OCI-LY3 (cell line): ENCODE measurements at regions not wholly inside any gene's neighbourhood (a gene's known extent, or its start where the extent isn't known, plus 50 kb on each side); places are given as distances from the start of the nearest gene placed in this dataset.
A peak's percentile ranks its signal among the peaks of the same experiment; 100 is the strongest.

Source experiments
- H2AFZ ChIP-seq: fragments of 200-600, 300-600 bp; shearing (Covaris generic); 2 replicates; pipeline ENCODE4 v1.6.0; 2014; ENCODE audit warnings: antibody characterized with exemption, low read depth, low read length
- H3K27ac ChIP-seq: fragments of 200-600, 300-600 bp; sonication (generic); 2 replicates; pipeline ENCODE4 v1.5.1; 2014; ENCODE audit warnings: mild to moderate bottlenecking, low read length, moderate library complexity, mixed read lengths
- H3K27me3 ChIP-seq: fragments of 200-600, 300-600 bp; sonication (generic); 2 replicates; pipeline ENCODE4 v1.6.1; 2014; ENCODE audit warnings: low read depth, low read length, mixed read lengths
- H3K36me3 ChIP-seq: fragments of 200-600, 300-600 bp; sonication (generic); replicated peaks from 2 replicates; pipeline ENCODE3; 2014; ENCODE audit warnings: low read depth, low read length, mixed read lengths
- H3K4me1 ChIP-seq: fragments of 300-600, 200-600 bp; sonication (generic); 2 replicates; pipeline ENCODE4 v1.6.1; 2014; ENCODE audit warnings: low read length, mixed read lengths
- H3K4me2 ChIP-seq: fragments of 200-600, 300-600 bp; sonication (generic); 2 replicates; pipeline ENCODE4 v1.6.1; 2014; ENCODE audit warnings: low read length, mixed read lengths
- H3K4me3 ChIP-seq: fragments of 300-600, 200-600 bp; sonication (generic); 2 replicates; pipeline ENCODE4 v1.5.1; 2014; ENCODE audit warnings: antibody characterized with exemption, mild to moderate bottlenecking, low read length, moderate library complexity
- H3K79me2 ChIP-seq: fragments of 300-600, 200-600 bp; shearing (Covaris generic); 2 replicates; pipeline ENCODE4 v1.6.1; 2014; ENCODE audit warnings: mild to moderate bottlenecking, low read length, mixed read lengths
- H3K9ac ChIP-seq: fragments of 300-600, 200-600 bp; shearing (Covaris generic); 2 replicates; pipeline ENCODE4 v1.6.0; 2014; ENCODE audit warnings: mild to moderate bottlenecking, low read length, moderate library complexity
- H3K9me3 ChIP-seq: fragments of 200-600, 300-600 bp; shearing (Covaris generic); 2 replicates; pipeline ENCODE4 v1.6.1; 2014; ENCODE audit warnings: low read length, mixed read lengths; ENCODE audit not compliant: insufficient read depth
- H4K20me1 ChIP-seq: fragments of 200-600, 300-600 bp; sonication (generic); 2 replicates; pipeline ENCODE4 v1.6.1; 2016; ENCODE audit warnings: low read length, mixed read lengths; ENCODE audit not compliant: insufficient read depth
- EZH2phosphoT487 ChIP-seq: fragments of 200-600 bp; shearing (Covaris generic); IDR thresholded peaks from 2 replicates; pipeline ENCODE4 v1.6.1; 2018; ENCODE audit warnings: antibody characterized with exemption, mixed run types, low read depth
- TF ChIP-seq, protein P1 (sequence below): fragments of 200-600, 300-600 bp; sonication (generic); IDR thresholded peaks from 2 replicates; pipeline ENCODE4 v1.5.1; 2014; ENCODE audit warnings: antibody characterized with exemption, low read length, low read depth

DNA sequence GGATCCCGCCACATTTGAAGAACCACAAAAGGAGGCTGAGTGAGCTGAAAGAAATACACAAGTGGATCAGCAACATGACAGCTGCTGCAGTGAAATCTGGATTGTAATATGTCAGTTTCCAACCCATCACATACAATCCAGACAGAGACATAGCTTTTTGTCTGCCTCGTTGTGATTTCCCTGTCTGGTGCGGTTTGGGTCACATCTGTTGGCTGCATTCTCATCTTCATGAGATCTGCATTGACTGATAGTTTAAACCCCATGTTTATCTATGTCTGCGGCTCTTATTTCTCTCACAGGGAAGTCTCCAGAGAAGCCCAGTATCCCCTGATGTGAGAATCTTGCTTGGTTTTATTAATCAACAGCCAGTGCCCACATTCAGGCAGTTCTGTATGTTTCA lies 403.1 kb upstream of the ZNF608 start:
- TF ChIP-seq EZH2phosphoT487, result no peak
- TF ChIP-seq, protein P1, sequence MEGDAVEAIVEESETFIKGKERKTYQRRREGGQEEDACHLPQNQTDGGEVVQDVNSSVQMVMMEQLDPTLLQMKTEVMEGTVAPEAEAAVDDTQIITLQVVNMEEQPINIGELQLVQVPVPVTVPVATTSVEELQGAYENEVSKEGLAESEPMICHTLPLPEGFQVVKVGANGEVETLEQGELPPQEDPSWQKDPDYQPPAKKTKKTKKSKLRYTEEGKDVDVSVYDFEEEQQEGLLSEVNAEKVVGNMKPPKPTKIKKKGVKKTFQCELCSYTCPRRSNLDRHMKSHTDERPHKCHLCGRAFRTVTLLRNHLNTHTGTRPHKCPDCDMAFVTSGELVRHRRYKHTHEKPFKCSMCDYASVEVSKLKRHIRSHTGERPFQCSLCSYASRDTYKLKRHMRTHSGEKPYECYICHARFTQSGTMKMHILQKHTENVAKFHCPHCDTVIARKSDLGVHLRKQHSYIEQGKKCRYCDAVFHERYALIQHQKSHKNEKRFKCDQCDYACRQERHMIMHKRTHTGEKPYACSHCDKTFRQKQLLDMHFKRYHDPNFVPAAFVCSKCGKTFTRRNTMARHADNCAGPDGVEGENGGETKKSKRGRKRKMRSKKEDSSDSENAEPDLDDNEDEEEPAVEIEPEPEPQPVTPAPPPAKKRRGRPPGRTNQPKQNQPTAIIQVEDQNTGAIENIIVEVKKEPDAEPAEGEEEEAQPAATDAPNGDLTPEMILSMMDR, result no peak
- Histone ChIP-seq H3K9me3 (no peaks in the 10 kb centered on the region), H4K20me1 (no peaks in the 10 kb centered on the region), H3K79me2 (no peaks in the 10 kb centered on the region), H3K4me2 (no peak overlapping the region), H3K9ac (no peak overlapping the region), H3K27ac (no peak overlapping the region), H2AFZ (no peak overlapping the region), H3K4me1 (peaks cover 12% of the 10 kb centered on the region), H3K4me3 (no peak overlapping the region), H3K36me3 (no peaks in the 10 kb centered on the region), H3K27me3 (no peaks in the 10 kb centered on the region)

DNA sequence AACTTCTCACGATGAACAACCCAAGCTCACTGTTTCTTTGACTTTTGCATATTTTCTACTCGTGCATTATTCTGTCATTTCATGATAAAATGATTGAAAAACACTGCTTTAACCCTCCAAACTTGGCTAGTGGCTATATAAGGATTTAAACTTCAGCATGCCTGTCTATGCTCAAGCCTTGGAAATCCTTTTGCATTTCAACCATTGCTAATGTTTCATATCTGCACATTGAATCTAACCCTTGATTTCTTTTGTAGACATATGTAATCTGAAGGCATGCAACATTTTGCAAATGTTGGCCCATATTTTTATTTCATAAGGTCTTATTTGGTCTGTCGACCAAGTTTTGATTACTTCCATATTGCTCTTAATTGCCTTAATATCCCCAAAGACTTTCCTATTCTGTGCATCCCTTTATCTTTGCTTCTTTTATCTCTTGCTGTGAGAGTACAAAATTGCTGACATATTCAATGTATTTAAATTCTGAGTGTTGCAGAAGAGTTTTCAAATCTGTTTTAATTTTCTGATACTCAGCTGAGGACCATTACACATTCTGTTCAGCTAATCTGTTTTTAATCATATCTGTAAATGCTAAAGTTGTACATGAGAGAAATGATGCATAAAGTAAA lies 403.7 kb upstream of the ZNF608 start:
- H3K4me1 ChIP-seq, result peaks cover 12% of the 10 kb centered on the region
- no peaks in the 10 kb centered on the region for H3K9me3 ChIP-seq
- TF ChIP-seq EZH2phosphoT487, result no peak
- TF ChIP-seq, protein P1, result no peak
- H4K20me1 ChIP-seq, result no peaks in the 10 kb centered on the region
- H2AFZ ChIP-seq, result no peak overlapping the region
- H3K79me2 ChIP-seq, result no peaks in the 10 kb centered on the region
- no peak overlapping the region for H3K4me2 ChIP-seq
- H3K27me3 ChIP-seq, result no peaks in the 10 kb centered on the region
- no peak overlapping the region for H3K9ac ChIP-seq
- H3K27ac ChIP-seq, result no peak overlapping the region
- H3K36me3 ChIP-seq, result no peaks in the 10 kb centered on the region
- no peak overlapping the region for H3K4me3 ChIP-seq

DNA sequence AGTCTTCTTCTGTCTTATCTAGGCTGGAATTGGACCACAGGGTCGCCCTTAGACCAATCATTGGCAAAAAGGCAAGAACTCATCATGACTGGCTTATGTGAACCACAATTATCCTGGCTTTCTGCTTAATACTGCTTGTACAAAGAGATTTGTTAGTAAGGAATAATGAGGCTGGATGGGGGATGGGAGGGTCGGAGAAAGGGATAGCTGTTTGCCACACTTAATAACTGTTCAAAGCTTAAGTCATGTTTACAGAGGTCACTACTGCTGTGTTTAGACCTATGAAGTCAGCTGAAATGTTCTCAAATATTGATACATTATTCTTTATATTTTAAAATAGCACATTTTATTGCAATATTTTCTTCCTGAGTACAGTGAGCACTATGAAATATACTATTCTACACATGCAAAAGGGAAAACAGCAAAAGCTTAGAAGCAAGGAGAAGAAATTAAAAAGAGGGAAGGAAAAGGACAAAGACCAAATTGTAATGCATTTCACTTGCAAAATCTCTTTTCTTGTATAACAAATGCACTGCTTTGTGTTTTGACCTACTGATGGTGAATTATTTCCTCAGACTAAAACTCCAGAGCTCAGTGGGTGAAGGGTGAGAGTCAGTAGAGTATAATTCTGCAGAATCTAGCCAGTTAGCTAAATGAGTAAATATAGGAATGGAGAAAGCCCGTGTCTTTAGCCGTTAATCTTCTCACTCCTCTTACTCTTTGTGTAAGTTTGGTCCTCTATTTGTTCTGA lies 404.9 kb upstream of the ZNF608 start:
- no peaks in the 10 kb centered on the region for H3K9me3 ChIP-seq
- no peaks in the 10 kb centered on the region for H3K27me3 ChIP-seq
- H3K4me1 ChIP-seq, result peaks cover 12% of the 10 kb centered on the region
- no peaks in the 10 kb centered on the region for H3K79me2 ChIP-seq
- H3K27ac ChIP-seq, result no peak overlapping the region
- no peak overlapping the region for H2AFZ ChIP-seq
- H3K4me2 ChIP-seq, result 0 out of 2 replicates have a peak overlapping the region, but pooled peaks have one; percentile 28
- H3K9ac ChIP-seq, result no peak overlapping the region
- TF ChIP-seq EZH2phosphoT487, result no peak
- TF ChIP-seq, protein P1, result no peak
- H4K20me1 ChIP-seq, result no peaks in the 10 kb centered on the region
- no peak overlapping the region for H3K4me3 ChIP-seq
- H3K36me3 ChIP-seq, result no peaks in the 10 kb centered on the region

DNA sequence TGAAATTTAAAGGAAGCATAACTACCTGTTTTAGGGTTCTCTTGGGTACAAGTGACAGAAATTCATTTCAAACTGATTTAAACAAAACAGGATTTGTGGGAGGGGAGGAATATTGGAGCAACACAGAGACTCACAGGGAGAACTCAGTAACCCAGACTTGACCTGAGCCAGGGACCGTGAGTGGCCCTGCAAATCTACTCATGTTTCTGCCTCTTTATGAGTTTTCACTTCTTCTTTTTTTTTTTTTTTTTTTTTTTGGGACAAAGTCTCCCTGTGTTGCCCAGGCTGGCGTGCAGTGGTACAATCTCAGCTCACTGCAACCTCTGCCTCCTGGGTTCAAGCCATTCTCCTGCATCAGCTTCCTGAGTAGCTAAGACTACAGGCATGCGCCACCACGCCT lies 405.6 kb upstream of the ZNF608 start:
- Histone ChIP-seq H3K4me1 (peaks cover 12% of the 10 kb centered on the region), H3K4me3 (no peak overlapping the region), H4K20me1 (no peaks in the 10 kb centered on the region), H2AFZ (no peak overlapping the region), H3K36me3 (no peaks in the 10 kb centered on the region), H3K9me3 (no peaks in the 10 kb centered on the region), H3K27ac (no peak overlapping the region), H3K79me2 (no peaks in the 10 kb centered on the region), H3K27me3 (no peaks in the 10 kb centered on the region), H3K9ac (no peak overlapping the region), H3K4me2 (peak overlapping the region; percentile 28; the same call in 1 of the 2 replicates)
- TF ChIP-seq, protein P1, result no peak
- no peak for TF ChIP-seq EZH2phosphoT487
